Suprapubic skin (tissue), 4 donors: ENCODE measurements at regions not wholly inside any gene's neighbourhood (a gene's known extent, or its start where the extent isn't known, plus 50 kb on each side); places are given as distances from the start of the nearest gene placed in this dataset.

Experiments used
- POLR2A ChIP-seq, 2 donors: fragments of 450-650 bp; IDR thresholded peaks; one replicate each; pipeline ENCODE4 v1.6.1; 2017; ENCODE audit warnings: antibody characterized with exemption in 2 of 2, mild to moderate bottlenecking in 2 of 2, moderate library complexity in 2 of 2
- POLR2AphosphoS5 ChIP-seq, 3 donors: sonication (generic); formaldehyde crosslinking; IDR thresholded peaks; one replicate each; pipeline ENCODE4 v1.6.1; 2017; ENCODE audit warnings: antibody characterized with exemption in 3 of 3
- TF ChIP-seq, protein P1 (sequence below), 2 donors: fragments of 200-600 bp in 1 of 2; fragments of 450-650 bp in 1 of 2; sonication (generic) in 1 of 2; IDR thresholded peaks; one replicate each; pipeline ENCODE4 v1.5.1; 2016 to 2019; ENCODE audit warnings: antibody characterized with exemption in 2 of 2, mild to moderate bottlenecking in 1 of 2, moderate library complexity in 1 of 2

DNA sequence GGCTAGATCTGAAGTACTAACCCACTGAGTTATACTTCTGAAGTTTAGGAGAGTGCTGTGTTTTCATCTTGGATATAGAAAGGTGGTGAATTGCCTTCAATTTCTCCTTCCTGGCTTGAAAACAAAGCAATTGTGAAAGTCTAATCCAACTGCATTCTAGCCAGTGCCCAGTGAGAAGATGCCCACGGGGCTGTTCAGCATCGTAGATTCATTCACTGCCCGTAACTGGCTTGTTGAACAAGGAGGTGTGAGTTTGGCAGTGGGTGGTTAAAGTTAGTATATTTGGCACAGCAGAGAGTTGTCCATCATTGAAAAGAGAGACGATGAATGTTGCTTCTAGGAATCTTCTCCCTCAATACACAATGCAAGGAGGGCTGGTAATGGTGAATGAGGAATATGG lies 82.3 kb upstream of the RND3 start:
- TF ChIP-seq, protein P1, sequence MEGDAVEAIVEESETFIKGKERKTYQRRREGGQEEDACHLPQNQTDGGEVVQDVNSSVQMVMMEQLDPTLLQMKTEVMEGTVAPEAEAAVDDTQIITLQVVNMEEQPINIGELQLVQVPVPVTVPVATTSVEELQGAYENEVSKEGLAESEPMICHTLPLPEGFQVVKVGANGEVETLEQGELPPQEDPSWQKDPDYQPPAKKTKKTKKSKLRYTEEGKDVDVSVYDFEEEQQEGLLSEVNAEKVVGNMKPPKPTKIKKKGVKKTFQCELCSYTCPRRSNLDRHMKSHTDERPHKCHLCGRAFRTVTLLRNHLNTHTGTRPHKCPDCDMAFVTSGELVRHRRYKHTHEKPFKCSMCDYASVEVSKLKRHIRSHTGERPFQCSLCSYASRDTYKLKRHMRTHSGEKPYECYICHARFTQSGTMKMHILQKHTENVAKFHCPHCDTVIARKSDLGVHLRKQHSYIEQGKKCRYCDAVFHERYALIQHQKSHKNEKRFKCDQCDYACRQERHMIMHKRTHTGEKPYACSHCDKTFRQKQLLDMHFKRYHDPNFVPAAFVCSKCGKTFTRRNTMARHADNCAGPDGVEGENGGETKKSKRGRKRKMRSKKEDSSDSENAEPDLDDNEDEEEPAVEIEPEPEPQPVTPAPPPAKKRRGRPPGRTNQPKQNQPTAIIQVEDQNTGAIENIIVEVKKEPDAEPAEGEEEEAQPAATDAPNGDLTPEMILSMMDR (IDR thresholded peaks at IDR 0.05) = no peak
- TF ChIP-seq POLR2A (IDR thresholded peaks at IDR 0.05) = no peak
- no peak for TF ChIP-seq POLR2AphosphoS5 (IDR thresholded peaks at IDR 0.05)
